H9 (cell line): ENCODE measurements at regions not wholly inside any gene's neighbourhood (a gene's known extent, or its start where the extent isn't known, plus 50 kb on each side); places are given as distances from the start of the nearest gene placed in this dataset.

Experiments
- DNase-seq: peaks from one replicate; pipeline ENCODE4 v3.0.0-alpha.2; 2017
- H2AFZ ChIP-seq: one replicate; pipeline ENCODE4 v1.6.1; 2013; ENCODE audit warnings: mild to moderate bottlenecking, low read length, control low read depth, moderate library complexity
- H2AK5ac ChIP-seq: 2 replicates; pipeline ENCODE4 v1.6.1; 2013; ENCODE audit warnings: low read length, control low read depth, mixed read lengths; ENCODE audit not compliant: insufficient read length
- H2BK120ac ChIP-seq: one replicate; pipeline ENCODE4 v1.6.1; 2013; ENCODE audit warnings: low read depth, mild to moderate bottlenecking, low read length, control low read depth, inconsistent platforms; ENCODE audit not compliant: poor library complexity, severe bottlenecking
- H2BK12ac ChIP-seq: 2 replicates; pipeline ENCODE4 v1.6.1; 2013; ENCODE audit warnings: low read length, control low read depth, mixed read lengths, low read depth; ENCODE audit not compliant: insufficient read length
- H2BK15ac ChIP-seq: 2 replicates; pipeline ENCODE4 v1.6.1; 2013; ENCODE audit warnings: low read depth, low read length, control low read depth
- H2BK20ac ChIP-seq: one replicate; pipeline ENCODE4 v1.6.1; 2013; ENCODE audit warnings: low read depth, mild to moderate bottlenecking, low read length, control low read depth, inconsistent platforms; ENCODE audit not compliant: poor library complexity, severe bottlenecking
- H2BK5ac ChIP-seq: 2 replicates; pipeline ENCODE4 v1.6.1; 2013; ENCODE audit warnings: low read length, control low read depth, mixed read lengths; ENCODE audit not compliant: insufficient read length
- H3K14ac ChIP-seq: 2 replicates; pipeline ENCODE4 v1.6.1; 2013; ENCODE audit warnings: low read length, control low read depth; ENCODE audit not compliant: insufficient read depth
- H3K18ac ChIP-seq: 2 replicates; pipeline ENCODE4 v1.6.1; 2013; ENCODE audit warnings: low read depth, mild to moderate bottlenecking, mixed read lengths, low read length, control low read depth; ENCODE audit not compliant: insufficient read length
- H3K23ac ChIP-seq: 2 replicates; pipeline ENCODE4 v1.6.1; 2013; ENCODE audit warnings: low read length, control low read depth, mixed read lengths, low read depth; ENCODE audit not compliant: insufficient read length
- H3K23me2 ChIP-seq: 2 replicates; pipeline ENCODE4 v1.6.1; 2013; ENCODE audit warnings: low read depth, mild to moderate bottlenecking, mixed read lengths, low read length, control low read depth; ENCODE audit not compliant: insufficient read length, poor library complexity, severe bottlenecking
- H3K27ac ChIP-seq: 2 replicates; pipeline ENCODE4 v1.5.1; 2013; ENCODE audit warnings: low read length, control low read depth, mixed read lengths, low read depth; ENCODE audit not compliant: insufficient read length
- H3K27me3 ChIP-seq: 2 replicates; pipeline ENCODE4 v1.6.1; 2013; ENCODE audit warnings: low read length, control low read depth, inconsistent platforms; ENCODE audit not compliant: insufficient read depth
- H3K4ac ChIP-seq: 2 replicates; pipeline ENCODE4 v1.6.1; 2013; ENCODE audit warnings: low read depth, mild to moderate bottlenecking, control low read depth, inconsistent platforms, low read length, moderate library complexity
- H3K4me1 ChIP-seq: 2 replicates; pipeline ENCODE4 v1.6.1; 2013; ENCODE audit warnings: low read length, control low read depth, inconsistent platforms; ENCODE audit not compliant: insufficient read depth
- H3K4me2 ChIP-seq: 2 replicates; pipeline ENCODE4 v1.6.1; 2013; ENCODE audit warnings: low read length, control low read depth, mixed read lengths; ENCODE audit not compliant: insufficient read length, insufficient read depth
- H3K56ac ChIP-seq: 2 replicates; pipeline ENCODE4 v1.6.1; 2013; ENCODE audit warnings: low read depth, mild to moderate bottlenecking, mixed read lengths, low read length, control low read depth; ENCODE audit not compliant: insufficient read length
- H3K79me1 ChIP-seq: 2 replicates; pipeline ENCODE4 v1.6.1; 2013; ENCODE audit warnings: low read depth, mild to moderate bottlenecking, moderate library complexity, low read length, control low read depth, inconsistent platforms; ENCODE audit not compliant: insufficient read depth, poor library complexity, severe bottlenecking
- H3K79me2 ChIP-seq: 2 replicates; pipeline ENCODE4 v1.6.1; 2013; ENCODE audit warnings: low read length, control low read depth, inconsistent platforms; ENCODE audit not compliant: insufficient read depth
- H3K9ac ChIP-seq: 2 replicates; pipeline ENCODE4 v1.6.1; 2013; ENCODE audit warnings: low read length, control low read depth, mixed read lengths; ENCODE audit not compliant: insufficient read length; ENCODE audit errors: extremely low read depth
- H3K9me3 ChIP-seq: one replicate; pipeline ENCODE4 v1.6.1; 2013; ENCODE audit warnings: low read depth, low read length, inconsistent platforms; ENCODE audit not compliant: control insufficient read depth
- H3T11ph ChIP-seq: one replicate; pipeline ENCODE4 v1.6.1; 2013; ENCODE audit warnings: mild to moderate bottlenecking, low read length, control low read depth, inconsistent platforms
- H4K20me1 ChIP-seq: one replicate; pipeline ENCODE4 v1.6.1; 2013; ENCODE audit not compliant: control insufficient read depth, insufficient read length, insufficient read depth
- H4K5ac ChIP-seq: 2 replicates; pipeline ENCODE4 v1.6.1; 2013; ENCODE audit warnings: low read depth, mild to moderate bottlenecking, mixed read lengths, low read length, control low read depth; ENCODE audit not compliant: insufficient read length
- H4K8ac ChIP-seq: replicated peaks from 2 replicates; pipeline ENCODE4 v1.6.1; 2013; ENCODE audit warnings: low read length, control low read depth, mixed read lengths, low read depth; ENCODE audit not compliant: insufficient read length
- H4K91ac ChIP-seq: 2 replicates; pipeline ENCODE4 v1.6.1; 2013; ENCODE audit warnings: low read depth, mild to moderate bottlenecking, moderate library complexity, mixed read lengths, low read length, control low read depth; ENCODE audit not compliant: insufficient read length
- H3K27ac Mint-ChIP-seq, 3 experiments: 2 replicates in 2 of 3; 3 replicates in 1 of 3; pipeline ENCODE4 v1.8.0; 2020 to 2021; ENCODE audit warnings: mixed read lengths in 3 of 3, mild to moderate bottlenecking in 1 of 3, moderate library complexity in 1 of 3
- H3K27me3 Mint-ChIP-seq: 2 replicates; pipeline ENCODE4 v1.8.0; 2021; ENCODE audit warnings: low read depth, mild to moderate bottlenecking, moderate library complexity, mixed read lengths
- H3K36me3 Mint-ChIP-seq, 3 experiments: 2 replicates in 2 of 3; 3 replicates in 1 of 3; pipeline ENCODE4 v1.8.0; 2020 to 2021; ENCODE audit warnings: low read depth in 3 of 3, mixed read lengths in 3 of 3; ENCODE audit not compliant: insufficient read depth in 1 of 3
- H3K4me1 Mint-ChIP-seq, 2 experiments: 2 replicates each; pipeline ENCODE4 v1.8.0; 2020; ENCODE audit warnings: mixed read lengths in 2 of 2
- H3K4me3 Mint-ChIP-seq, 2 experiments: 2 replicates in 1 of 2; 3 replicates in 1 of 2; pipeline ENCODE4 v1.8.0; 2020 to 2021; ENCODE audit warnings: mild to moderate bottlenecking in 2 of 2, mixed read lengths in 2 of 2, moderate library complexity in 1 of 2
- H3K9me3 Mint-ChIP-seq, 2 experiments: 2 replicates in 1 of 2; 3 replicates in 1 of 2; pipeline ENCODE4 v1.8.0; 2020; ENCODE audit warnings: mild to moderate bottlenecking in 2 of 2, mixed read lengths in 2 of 2, moderate library complexity in 1 of 2
- CTCF ChIP-seq: fragments of 200-600 bp; sonication (generic); conservative IDR thresholded peaks from 3 replicates; pipeline ENCODE4 v1.8.0; 2021; ENCODE audit warnings: antibody characterized with exemption, mild to moderate bottlenecking
- WGBS: extraction: QIAGEN DNeasy Blood & Tissue Kit; methylation state at CpG from one replicate; pipeline ENCODE4 v1.1.7; 2013; ENCODE audit warnings: missing lambda C conversion rate, low lambda C conversion rate, mixed read lengths; ENCODE audit not compliant: insufficient read length; ENCODE audit errors: extremely low coverage; 5-methylcytosine and 5-hydroxymethylcytosine counted together

GRCh38 chr13:44661936-44662335 is 85.8 kb upstream of the TSC22D1 start:
- Mint-ChIP-seq H3K27me3 (peaks cover 2% of the 10 kb centered on the region), H3K4me3 (no peak overlapping the region), H3K4me1 (peaks cover 21 to 23% of the 10 kb centered on the region in 2 experiments), H3K27ac (no peak overlapping the region), H3K9me3 (no peaks in the 10 kb centered on the region), H3K36me3 (no peaks in the 10 kb centered on the region)
- H3T11ph ChIP-seq = no peak overlapping the region
- H2BK12ac ChIP-seq = no peak overlapping the region
- no peak overlapping the region for H2BK120ac ChIP-seq
- no peaks in the 10 kb centered on the region for H3K27me3 ChIP-seq
- H2AK5ac ChIP-seq = no peak overlapping the region
- H3K4me2 ChIP-seq = no peak overlapping the region
- no peak overlapping the region for H4K5ac ChIP-seq
- H3K9ac ChIP-seq = no peak overlapping the region
- no peak overlapping the region for H2BK5ac ChIP-seq
- no peak overlapping the region for H4K91ac ChIP-seq
- no peaks in the 10 kb centered on the region for H3K23me2 ChIP-seq
- no peak for DNase-seq
- no peaks in the 10 kb centered on the region for H3K9me3 ChIP-seq
- H2BK20ac ChIP-seq = no peak overlapping the region
- no peak overlapping the region for H3K18ac ChIP-seq
- no peaks in the 10 kb centered on the region for H4K20me1 ChIP-seq
- no peak for TF ChIP-seq CTCF
- no peak overlapping the region for H3K23ac ChIP-seq
- no peaks in the 10 kb centered on the region; the same call in 1 of the 2 replicates for H3K4me1 ChIP-seq
- H3K14ac ChIP-seq = no peak overlapping the region
- no peaks in the 10 kb centered on the region for H3K79me2 ChIP-seq
- no peak overlapping the region for H4K8ac ChIP-seq
- H3K4ac ChIP-seq = no peak overlapping the region
- H3K56ac ChIP-seq = no peak overlapping the region
- no peak overlapping the region for H2BK15ac ChIP-seq
- WGBS = no CpG with 5 or more reads among the region's 3 CpGs
- no peak overlapping the region for H2AFZ ChIP-seq
- H3K27ac ChIP-seq = no peak overlapping the region
- no peaks in the 10 kb centered on the region for H3K79me1 ChIP-seq
